Stimulated activated CD8-positive, alpha-beta memory T cell treated with anti-CD3 and anti-CD28 coated beads, Interleukin-4, amount 100 ng/mL, for 4 hours (primary cell): ENCODE measurements at regions not wholly inside any gene's neighbourhood (a gene's known extent, or its start where the extent isn't known, plus 50 kb on each side); places are given as distances from the start of the nearest gene placed in this dataset.
"Not testable (repeated sequence)": the region's sequence is repeated elsewhere in the genome, so short reads cannot be mapped to it uniquely, and the experiment has no call there.

Experiments used
- DNase-seq, 2 donors: peaks; one replicate each; pipeline ENCODE4 v3.0.0-alpha.2; 2020; ENCODE audit warnings: low read depth in 2 of 2, low spot score in 1 of 2

DNA sequence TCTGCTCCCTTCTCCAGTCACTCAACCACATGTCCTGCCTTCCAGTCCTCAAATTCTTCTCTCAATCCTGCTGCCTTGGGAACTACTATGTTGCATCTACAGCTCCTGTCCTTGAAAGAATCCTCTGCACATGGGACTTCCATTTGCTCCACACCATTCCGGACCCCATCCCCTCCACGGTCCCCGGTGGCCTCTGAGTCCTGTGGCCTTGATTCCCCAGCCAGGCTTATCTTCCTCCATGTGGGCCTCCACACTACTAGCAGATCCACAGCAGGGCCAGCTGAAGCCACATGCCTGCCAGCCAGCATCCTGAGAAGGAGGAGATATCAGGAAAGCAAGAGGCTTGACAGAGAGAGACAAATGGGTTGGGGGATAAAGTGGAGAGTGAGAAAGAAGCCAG is 1323.8 kb downstream of the UQCRFS1 start:
- DNase-seq = no peak

DNA sequence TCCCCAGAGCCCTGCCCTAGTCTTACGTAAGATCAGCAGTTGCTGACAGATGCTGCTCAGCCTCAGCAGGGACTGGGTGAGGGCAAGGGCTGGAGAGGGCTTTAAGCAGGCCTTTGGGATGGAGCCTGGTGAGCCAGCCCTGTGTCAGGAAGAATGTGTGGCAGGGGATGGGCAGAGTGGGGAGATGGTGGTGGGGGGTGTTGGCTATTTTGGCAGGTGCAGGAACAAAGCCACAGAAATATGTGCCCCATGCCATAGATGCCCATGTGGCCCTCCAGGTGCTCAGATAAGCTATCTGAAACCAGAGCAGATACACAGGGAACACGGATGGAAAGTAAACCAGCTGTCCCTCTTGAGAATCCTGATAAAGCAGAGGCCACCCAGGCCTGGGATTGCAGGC is 1325.0 kb downstream of the UQCRFS1 start:
- no peak for DNase-seq

DNA sequence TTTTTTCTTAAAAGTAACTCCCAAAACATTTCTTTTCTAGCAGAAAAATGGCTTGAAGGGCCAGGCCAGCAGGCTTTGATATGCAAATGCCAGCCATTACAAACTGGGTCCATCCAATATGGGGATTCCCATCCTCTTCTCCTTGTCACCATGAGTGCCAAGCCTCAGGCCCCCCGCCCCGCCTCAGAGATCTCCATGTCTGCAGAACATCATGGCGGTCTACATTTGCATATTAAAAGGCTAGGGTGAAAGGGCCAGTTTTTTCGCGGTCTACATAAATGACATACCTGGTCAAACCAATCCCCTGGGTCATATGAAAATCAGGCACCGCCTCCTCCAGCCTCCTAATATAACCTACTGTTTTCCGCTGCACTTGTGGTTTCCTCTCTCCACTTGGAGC is 1327.6 kb downstream of the UQCRFS1 start:
- no peak for DNase-seq

DNA sequence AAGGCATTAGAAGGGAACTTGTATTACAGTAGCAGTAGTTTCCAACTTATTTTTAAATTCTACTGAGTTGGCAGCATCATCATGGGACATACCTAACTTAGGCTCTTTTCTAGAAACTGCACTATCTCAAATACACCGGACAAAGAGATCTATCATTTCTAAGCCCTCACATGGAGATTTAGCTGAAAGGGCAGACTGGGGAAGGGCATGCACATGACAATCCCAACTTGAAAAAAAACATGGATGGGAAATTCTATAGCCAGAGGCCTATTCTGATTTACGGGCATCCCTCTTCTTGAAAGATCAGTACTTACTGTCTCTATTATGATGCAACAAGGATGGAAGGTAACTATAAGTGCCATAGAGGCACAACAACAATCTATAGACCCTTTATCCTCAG is 1328.6 kb downstream of the UQCRFS1 start:
- DNase-seq = no peak

DNA sequence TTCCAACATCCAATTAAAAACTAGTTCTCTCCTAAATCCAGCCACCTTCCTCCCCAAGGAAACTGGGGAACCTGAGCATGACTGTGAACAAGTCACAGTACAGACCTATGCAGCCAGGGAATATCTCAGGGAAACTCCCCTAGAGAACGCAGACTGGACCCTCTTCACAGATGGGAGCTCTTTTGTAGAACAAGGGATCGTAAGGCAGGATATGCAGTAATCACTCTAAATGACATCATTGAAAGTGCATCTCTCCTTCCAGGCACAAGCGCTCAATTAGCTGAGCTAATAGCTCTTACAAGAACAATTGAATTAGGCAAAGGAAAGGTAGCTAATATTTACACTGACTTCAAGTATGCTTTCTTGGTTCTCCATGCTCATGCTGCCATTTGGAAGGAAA is 1331.7 kb downstream of the UQCRFS1 start:
- no peak for DNase-seq

DNA sequence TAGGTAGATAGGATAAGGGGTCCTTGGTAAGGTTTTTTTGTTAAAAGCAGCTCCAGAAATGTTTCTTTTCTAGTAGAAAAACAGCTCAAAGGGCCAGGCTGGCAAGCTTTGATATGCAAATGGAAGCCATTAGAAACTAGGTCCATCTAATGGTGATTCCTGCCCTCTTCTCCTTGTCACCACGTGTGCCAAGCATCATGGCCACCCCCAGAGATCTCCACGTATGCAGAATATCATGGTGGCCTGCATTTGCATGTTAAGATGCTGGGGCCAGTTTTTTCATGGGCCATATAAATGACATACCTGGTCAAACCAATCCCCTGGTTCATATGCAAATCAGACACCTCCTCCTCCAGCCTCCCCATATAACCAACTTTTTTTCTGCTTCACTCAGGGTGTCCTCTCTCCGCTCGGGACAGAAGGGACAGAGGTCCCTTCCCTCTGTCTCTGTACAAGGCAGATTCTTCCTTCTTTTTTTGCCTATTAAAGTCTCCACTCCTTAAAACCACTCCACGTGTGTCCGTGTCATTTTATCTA is 1335.9 kb downstream of the UQCRFS1 start:
- no peak for DNase-seq

DNA sequence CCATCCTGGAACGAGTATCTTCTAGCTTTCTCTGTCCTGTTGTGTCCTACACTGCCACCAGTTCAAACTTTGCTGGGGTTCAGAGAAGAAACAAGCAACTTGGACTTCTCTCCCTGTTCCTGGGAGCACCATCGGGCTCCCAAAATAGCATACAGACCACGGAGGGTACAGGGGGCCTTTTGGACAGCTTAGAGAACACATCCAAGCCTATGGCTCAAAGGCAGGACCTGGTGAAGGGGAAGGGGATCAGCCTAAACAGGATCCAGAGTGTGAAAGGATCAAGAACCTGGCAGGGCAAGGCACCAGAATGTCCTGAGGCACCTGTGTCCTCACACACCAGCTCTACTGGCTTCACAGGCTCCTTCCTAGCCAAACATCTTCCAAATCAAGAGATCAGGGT is 1336.5 kb downstream of the UQCRFS1 start:
- DNase-seq = no peak

DNA sequence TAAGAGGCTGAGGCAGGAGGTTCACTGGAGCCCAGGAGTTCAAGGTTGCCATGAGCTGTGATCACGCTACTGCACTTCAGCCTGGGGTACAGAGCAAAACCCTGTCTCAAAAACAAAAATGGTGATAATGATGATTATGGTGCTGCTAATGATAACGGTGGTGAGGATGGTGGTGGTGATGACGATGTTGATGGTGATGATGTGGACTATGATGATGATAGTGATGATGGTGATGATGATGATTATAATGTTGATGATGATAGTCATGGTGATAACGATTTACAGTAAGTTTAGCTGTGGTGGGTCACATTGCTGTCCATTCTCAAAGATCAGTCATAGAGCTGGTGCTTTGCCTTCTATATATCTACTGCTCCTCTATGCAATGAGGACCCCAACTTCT is 1340.6 kb downstream of the UQCRFS1 start:
- no peak for DNase-seq

DNA sequence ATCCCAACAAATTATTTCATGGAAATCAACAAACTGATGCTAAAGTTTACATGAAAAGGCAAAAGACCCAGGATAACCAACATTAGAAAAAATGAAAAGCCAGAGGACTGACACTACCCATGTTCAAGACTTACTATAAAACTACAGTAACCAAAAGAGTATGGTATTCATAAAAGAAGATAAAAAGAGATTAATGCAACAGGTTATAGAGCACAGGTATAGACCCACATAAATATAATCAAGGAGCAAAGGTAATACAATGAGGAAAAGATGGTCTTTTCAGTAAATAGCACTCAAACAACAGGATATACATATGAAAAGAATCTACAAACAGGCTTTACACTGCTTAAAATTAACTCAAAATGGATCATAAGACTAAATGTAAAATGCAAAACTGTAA is 1342.7 kb downstream of the UQCRFS1 start:
- no peak for DNase-seq

DNA sequence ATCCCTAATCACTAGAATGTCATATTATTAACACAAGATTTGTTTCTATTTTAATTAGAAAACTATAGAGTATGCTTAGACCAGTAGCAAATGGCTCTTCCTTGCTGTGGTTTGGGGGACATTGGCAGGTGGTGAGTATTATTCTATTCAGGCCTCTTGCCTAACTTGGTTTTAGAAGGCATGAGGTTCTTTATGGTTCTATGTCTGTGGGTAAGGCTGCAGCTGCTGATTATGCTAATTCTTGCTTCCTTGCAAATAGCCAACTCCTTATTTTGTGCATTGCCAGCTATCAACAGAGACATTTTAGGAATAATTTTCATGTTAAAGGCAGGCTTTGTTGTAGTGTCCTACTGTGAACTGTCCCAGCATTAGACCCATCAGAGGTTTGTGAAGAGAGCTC is 1344.9 kb downstream of the UQCRFS1 start:
- DNase-seq = no peak

DNA sequence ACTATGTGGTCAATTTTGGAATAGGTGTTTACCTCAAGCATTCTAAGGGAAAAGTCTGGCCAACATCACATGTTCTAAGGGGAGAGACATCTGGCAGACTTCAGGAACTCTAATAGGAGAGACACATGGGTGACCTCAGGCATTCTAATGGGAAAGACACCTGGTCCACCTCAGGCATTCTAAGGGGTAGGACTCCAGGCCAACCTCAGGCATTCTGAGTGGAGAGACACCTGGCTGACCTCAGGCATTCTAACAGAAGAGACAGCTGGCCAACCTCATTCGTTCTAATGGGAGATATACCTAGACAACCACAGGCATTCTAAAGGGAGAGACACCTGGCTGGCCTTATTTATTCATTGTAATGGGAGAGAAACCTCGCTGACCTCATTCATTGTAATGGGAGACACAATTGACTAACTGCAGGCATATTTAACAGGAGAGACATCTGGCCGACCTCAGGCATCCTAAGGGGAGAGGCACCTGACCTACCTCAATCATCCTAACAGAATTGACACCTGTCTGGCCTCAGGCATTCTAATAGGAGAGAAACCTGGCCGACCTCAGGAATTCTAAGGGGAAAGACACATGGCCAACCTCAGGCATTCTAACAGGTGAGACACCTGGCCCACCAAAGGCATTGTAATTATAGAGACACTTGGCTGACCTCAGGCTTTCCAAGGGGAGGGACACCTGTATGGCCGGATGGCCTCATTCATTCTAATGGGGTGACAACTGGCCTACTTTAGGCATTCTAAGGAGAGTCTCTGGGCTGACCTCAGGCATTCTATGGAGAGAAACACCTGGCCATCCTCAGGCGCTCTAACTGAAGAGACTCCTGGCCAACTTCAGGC is 1346.8 kb downstream of the UQCRFS1 start:
- DNase-seq = no peak

DNA sequence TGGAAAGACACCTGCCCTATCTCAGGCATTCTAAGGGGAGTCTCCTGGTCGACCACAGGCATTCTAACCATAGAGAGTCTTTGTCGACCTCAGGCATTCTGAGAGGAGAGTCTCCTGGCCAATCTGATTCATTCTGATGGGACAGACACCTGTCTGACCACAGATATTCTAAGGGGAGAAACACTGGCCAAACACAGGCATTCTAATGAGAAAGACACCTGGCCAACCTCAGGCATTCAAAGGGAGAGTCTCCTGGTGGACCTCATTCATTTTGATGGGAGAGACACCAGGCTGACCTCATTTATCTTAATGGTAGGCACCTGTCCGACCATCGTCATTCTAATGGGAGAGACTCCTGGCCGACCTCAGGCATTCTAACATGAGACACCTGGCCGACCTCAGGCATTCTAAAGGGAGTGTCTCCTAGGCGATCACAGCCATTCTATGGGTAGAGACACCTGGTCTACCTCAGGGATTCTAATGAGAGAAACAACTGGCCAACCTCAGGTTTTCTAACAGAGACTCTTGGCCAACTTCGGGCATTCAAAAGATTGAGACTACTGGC is 1351.5 kb downstream of the UQCRFS1 start:
- DNase-seq = no peak

DNA sequence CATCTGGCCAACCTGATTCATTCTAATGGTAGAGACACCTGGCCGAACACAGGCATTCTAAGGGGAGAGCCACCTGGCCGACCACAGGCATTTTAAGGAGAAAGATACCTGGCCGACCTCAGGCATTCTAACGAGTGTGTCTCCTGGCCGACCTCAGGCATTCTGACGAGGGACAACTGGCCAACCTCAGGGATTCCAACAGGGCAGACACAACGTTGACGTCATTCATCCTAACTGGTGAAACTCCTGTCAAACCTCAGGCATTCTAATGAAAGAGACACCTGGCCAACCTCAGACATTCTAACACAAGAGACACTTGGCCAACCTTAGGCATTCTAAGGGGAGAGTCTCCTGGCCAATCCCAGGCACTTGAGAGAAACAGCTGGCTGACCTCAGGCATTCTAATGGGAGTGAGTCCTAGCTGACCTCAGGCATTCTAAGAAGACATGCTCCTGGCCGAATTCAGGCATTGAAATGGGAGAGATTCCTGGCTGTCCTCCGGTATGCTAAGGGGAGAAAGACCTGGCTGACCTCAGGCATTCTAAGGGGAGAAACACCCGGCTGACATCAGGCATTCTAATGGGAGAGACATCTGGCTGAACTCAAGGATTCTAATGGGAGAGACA is 1352.5 kb downstream of the UQCRFS1 start:
- DNase-seq = no peak

DNA sequence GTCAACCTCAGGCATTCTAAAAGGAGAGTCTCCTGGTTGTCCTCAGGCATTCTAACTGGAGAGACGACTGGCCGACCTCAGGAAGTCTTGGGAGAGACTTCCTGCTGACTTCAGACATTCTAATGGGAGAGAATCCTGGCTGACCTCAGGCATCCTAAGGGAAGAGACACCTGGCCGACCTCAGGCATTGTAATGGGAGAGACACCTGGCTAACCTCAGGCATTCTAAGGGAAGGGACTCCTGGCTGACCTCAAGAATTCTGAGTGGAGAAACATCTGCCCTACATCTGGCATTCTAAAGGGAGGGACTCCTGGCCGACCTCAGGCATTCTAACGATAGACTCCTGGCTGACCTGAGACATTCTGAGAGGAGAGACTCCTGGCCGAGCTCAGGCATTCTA is 1353.3 kb downstream of the UQCRFS1 start:
- no peak for DNase-seq

DNA sequence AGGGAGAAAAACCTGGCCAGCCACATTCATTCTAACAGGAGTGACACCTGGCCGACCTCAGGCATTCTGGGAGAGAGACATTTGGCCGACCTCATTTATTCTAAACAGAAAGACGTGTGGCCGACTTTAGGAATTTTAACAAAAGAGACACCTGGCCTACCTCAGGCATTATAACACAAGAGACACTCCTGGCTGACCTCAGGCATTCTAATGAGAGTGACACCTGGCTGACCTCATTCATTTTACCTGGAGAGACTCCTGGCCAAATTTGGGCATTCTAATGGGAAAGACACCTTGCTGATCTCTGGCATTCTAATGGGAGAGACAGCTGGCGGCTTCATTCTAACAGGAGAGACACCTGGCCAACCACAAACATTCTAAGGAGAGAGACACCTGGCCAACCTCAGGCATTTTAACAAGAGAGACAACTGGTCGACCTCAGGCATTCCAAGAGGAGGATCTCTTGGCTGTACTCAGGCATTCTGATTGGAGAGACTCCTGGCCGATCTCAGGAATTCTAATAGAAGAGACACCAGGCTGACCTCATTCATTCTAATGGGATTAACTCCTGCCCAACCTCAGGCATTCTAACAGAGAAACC is 1353.9 kb downstream of the UQCRFS1 start:
- no peak for DNase-seq

DNA sequence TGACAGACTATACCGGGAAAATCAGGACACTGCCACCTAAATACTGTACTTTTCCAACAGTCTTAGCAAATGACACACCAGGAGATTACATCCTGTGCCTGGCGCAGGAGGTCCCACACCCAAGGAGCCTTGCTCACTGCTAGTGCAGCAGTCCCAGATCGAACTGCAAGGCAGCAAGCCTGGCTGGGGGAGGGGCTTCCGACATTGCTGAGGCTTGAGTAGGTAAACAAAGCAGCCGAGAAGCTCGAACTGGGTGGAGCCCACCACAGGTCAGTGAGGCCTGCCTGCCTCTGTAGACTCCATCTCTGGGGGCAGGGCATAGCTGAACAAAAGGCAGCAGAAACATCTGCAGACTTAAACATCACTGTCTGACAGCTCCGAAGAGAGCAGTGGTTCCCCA is 1360.0 kb downstream of the UQCRFS1 start:
- not testable (repeated sequence) for DNase-seq

DNA sequence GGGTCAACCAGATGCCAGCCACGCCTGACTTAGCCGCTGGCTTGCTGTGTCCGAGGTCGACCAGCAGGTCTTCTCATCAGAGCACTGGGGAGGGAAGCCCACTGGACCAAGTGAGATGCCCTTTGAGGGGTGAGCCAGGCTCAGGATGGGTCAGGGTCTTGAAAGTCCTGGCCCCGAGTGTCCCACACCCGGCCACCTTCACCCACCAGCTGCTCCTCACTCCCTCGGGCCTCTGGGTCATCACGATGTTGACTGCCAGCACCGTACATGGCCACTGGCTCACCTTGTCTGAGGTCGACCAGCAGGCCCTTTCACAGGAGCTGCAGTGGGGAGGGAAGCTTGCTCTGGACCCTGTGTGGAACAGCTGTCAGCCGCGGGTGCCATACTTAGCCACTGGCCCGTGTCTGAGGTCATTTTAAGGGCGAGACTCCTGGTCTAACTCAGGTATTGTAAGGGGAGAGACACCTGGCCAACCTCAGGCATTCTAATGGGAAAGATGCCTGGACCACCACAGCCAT is 1361.3 kb downstream of the UQCRFS1 start:
- no peak for DNase-seq

DNA sequence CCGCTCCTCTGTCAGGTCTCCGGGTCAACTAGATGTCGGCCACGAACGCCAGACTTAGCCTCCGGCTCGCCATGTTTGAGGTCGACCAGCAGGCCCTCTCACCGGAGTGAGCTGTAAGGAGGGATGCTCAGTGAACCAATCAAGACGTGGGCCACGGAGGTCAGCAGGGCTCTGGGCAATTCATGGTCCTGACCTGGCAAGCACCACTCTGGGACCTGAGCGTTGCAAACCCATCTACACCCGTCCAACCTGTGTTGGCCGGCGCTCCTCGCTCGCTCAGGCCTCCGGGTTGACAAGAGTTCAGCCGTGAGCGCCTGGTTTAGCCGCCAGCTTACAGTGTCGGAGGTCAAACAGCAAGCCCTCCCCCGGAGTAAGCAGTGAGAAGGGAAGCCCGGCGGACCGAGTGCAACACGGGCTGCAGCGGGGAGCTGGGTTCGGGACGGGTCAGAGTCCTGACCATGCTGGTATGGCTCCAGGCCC is 1361.9 kb downstream of the UQCRFS1 start:
- no peak for DNase-seq

DNA sequence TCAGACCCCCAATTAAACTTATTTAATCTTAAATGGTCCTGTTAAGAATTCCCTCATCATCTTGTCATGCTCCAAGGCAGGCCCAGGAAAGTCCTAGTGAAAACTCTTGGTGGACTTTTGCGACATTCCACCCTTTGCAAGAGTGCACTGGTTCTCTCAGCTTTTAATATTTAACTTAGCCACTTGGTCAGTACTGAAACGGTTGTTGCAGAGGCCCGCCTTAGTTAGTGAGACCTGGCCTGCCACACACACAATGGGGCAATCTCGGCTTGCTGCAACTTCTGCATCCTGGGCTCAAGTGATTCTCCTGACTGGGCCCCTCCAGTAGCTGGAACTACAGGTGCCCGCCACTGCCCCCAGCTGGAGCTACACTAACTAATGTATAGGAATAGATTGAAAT is 1366.0 kb downstream of the UQCRFS1 start:
- no peak for DNase-seq

DNA sequence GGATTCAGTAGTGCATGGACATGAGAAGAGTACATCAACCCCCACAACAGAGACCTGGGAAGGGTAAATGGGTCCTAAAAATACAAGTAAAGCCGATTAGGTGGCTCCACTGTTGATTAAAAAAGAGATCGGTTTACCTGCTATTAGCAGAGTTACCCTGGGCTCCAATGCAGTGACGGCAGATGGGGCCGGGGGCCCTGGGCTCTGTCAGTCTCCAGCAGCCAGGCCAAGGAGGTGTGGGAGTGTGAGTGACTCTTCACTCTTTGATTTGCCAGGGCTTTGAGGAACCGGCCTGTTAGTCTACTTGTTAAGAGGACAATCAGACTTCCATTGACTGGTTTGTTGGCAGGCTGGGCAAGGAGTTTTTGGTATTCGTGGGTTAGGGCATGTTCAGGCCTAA is 1368.7 kb downstream of the UQCRFS1 start:
- no peak for DNase-seq

DNA sequence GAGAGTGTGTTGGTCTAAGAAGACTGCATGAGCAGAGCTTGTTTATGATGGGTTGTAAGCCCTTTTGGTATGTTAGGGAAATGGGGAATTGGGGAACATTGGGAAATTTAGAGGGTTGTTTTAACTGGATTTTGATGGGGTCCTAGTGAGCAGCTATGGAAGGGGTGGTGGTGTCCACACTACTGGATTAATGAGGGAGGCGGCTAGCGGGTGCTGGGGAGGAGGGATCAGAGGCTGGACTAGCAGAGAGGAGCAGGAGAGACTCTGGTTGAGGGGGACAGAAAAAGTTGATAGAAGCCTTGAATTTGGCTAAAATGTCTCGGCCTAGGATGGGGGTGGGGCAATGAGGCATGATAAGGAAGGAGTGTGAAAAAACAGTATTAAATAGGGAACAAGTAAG is 1369.1 kb downstream of the UQCRFS1 start:
- DNase-seq = no peak

DNA sequence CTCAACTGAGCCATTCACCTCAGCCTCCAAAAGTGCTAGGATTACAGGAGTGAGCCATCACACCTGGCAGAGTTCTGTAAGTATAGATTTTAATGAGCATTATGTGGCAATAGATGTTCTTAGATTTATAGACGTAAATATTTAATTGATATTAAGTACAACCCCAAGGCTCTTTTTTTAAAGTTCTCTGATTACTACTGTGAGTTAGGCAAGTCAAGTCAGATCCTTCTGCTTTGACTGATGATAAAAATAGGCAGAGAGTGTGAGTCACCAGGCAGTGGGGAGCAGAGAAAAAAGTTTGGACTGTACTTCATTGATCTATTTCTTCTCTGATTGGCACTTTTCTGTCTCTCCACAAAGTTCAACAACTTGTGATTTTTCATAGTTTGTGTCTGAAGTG is 1379.9 kb downstream of the UQCRFS1 start:
- DNase-seq = no peak
